Inferior parietal cortex (tissue), 1 donor: ENCODE measurements at regions not wholly inside any gene's neighbourhood (a gene's known extent, or its start where the extent isn't known, plus 50 kb on each side); places are given as distances from the start of the nearest gene placed in this dataset.

Source experiments
- DNase-seq: peaks from one replicate; pipeline ENCODE4 v3.0.0-alpha.2; 2016; ENCODE audit errors: extremely low spot score

DNA sequence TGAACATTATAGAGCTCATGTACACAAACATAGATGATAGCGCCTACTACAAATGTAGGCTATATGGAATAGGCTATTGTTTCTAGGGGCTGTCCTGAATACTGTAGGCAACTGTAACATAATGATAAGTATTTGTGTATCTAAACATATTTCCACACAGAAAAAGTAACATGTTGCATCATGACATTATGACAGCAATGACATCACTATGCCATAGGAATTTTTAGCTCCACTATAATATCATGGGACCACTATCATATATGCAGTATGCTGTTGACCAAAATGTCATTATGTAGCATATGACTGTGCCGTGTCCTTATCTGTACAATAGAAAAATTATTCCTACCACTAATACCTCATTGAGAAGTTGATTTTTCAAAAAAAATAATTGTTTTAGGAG is 96.7 kb upstream of the SSTR1 start:
- DNase-seq, result no peak

DNA sequence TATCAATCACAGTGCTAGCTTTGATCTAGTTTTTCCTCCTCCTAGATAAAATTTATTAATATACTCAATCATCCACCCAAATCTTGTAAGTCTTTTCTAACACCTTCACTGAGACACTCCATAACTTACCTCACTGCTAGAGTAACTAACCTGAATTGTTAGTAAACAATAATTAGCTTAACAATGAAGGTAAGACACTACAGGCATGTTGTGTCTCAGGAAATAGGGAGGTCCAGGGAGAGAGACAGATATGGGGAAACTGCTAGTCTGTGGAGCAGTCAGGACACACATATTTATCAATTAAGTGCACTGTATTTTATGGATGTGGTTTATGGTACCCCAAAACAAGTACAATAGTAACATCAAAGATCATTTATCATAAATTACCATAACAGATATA is 94.2 kb upstream of the SSTR1 start:
- no peak for DNase-seq

DNA sequence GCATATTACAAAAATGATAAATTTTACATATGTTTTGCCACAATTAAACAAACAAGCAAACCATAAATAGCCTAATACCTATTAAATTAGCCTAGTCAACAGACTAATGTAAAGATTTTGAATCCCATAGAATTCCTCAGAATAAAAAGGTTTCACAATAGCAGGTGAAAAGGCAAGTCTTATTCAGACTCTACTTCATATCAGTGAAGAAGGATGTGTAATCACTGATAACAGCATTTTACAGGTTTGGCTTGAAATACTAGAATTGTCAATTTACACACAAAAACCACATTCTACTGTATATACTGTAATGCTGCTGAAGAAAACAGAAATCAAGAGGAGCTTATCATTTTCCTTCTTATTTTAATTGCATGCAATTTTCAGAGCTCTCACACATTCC is 90.8 kb upstream of the SSTR1 start:
- no peak for DNase-seq

DNA sequence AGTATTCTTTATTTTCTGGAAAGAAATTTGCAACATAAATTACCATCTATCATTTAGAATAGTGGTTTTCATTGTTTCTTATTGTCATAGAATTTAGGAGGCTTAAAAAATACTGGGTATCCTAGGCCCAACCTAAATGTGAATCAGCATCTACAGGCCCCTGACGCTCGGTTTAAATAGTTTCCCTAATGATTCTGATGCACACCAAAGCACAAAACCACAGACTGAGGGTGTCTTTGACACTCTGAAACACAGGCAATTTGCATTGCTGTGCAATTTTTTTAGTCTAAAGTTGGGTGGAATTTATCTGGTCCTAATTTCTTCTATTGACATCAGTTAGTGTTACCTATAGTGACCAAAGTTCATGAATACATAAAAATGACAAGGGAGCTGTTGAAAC is 87.6 kb upstream of the SSTR1 start:
- no peak for DNase-seq

DNA sequence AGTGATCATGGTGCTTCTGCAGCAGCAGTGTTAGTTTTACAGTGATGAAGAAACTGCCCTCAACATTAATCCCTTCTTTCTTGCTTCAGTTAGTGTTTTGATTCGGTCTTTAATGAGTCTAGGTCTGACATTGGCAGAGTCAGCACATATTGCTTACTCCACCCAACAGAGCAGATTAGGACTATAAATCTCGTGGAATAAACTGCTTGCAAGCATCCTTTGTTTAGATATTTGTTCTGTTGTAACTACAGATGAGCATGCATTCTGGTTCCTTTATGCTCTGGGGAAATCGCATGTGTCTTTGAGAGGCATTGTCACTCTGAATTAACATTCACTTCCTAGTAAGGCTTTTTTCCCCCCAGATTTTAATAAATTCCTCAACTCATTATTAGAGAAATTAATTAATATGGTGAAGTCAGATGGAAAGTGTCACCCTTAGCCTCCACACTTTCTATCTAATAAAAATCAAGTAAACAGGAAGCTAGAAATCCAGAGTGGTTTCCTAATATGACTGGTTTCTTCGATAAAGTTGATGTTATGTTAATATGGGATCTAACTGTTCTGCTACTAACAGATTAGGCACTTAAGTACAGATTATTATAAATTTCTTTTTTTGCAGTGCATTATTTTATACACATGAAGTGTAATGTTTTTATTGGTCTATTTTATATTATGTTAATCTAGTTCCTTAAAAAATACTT is 86.2 kb upstream of the SSTR1 start:
- no peak for DNase-seq

DNA sequence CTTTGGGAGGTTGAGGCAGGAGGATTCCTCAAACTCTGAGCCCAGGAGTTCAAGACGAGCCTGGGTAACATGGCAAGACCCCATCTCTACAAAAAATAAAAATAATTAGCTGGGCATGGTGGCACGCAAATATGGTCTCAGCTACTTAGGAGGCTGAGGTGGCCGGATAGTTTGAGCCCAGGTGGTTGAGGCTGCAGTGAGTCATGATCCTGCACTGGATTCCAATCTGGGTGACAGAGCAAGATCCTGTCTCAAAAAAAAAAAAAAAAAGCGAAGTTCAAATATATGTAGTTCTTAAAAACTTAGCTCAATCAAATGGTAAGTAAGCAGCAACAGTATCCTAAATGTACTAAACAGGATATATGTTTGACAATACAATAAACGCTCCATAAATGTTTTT is 85.5 kb upstream of the SSTR1 start:
- no peak for DNase-seq

DNA sequence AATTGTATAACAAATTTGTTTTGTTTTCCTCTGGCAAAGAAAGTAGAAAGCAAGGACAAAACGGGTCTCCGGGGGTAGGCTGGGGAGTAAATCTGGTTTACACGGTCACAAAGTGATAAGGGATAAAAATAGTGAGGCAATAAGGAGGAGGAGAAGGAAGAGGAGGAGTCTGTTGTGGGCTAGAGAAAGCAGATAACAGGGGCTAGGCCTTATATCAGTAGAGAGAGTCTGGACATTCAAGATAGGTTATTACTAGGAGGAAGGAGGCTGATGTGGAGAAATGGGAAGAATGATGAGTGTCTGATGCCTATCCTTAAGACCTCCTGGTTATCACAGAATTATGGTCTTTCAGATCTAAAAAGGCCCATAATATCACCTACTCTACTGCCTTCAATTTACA is 83.2 kb upstream of the SSTR1 start:
- no peak for DNase-seq

DNA sequence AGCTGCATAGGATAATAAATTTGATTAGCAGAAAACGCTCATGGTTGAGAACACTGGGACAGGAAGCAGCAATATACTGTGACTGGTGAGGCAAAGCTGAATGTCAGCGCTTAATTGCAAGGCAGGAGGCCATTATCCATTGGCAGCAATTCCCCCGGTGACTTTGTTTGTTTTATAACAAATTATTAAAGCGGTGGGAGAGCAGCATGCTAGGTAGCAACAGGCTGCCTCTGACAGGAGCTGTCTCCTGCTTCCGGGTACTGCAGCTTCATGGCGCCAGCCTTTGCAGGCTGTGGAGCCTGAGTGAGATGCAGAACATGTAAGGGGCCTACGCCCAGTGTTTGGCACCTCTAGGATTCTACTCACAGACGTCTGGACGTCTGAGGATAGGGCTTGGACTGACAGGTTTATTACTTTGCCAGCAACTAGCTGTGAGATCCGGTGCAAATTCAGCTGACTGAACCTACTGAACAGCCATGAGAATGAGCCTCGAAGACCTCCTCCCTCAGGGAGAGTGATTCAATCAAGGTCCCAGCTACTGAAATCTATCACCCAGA is 82.1 kb upstream of the SSTR1 start:
- no peak for DNase-seq

DNA sequence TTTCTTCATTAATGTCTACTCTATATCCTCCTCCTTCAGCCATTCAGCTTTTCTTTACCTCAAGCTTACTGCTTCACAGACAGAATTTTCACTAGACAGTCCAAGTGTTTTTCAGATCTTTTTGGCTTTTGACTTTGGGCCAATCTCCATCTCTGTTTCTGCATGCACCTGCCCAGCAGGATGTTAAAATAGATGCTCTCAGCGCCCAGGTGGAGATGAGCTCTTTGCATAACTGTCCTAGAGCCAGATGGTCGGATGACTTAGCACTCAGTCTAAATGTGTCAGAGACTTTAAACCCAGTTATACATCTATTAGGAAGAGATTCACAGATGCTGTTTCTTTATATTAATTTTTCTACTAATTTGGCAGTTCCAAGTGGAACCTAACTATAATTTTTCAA is 80.3 kb upstream of the SSTR1 start:
- DNase-seq, result no peak

DNA sequence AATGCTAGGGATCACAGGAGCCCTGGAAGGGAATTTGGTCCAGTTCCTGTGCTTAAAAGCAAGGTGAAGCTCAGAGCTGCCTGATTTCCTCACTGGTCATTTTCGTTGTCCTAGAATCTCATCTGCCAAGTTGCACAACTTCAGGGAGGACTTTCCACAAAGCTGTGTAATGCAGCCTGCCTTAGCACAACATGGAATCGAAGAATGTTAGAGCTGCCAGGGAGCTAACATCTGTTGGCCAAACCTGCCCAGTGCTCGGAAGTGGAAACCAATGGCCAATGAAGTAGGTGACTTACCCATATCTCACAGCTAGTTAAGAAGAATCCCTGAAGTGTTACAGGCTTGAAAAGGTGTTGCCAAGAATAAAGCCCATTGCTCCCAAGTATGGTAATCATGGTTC is 79.9 kb upstream of the SSTR1 start:
- DNase-seq, result no peak

DNA sequence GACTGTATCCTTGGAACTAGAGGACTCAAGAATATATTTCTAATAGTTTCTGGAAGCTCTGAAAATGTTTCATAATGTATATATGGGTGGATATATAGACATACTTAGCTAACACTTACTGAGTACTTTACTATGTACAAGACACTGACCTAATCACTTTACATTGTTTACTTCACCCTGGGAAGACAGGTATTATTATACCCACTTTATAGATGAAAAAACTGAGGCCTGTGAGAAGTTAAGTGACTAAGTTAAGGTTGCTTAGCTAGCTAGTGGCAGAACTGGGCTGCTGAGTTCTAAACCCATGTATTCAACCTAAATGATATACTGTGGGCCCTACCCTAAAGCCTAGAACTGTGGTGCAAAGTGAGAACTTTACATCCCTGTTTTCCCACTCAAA is 79.1 kb upstream of the SSTR1 start:
- no peak for DNase-seq

DNA sequence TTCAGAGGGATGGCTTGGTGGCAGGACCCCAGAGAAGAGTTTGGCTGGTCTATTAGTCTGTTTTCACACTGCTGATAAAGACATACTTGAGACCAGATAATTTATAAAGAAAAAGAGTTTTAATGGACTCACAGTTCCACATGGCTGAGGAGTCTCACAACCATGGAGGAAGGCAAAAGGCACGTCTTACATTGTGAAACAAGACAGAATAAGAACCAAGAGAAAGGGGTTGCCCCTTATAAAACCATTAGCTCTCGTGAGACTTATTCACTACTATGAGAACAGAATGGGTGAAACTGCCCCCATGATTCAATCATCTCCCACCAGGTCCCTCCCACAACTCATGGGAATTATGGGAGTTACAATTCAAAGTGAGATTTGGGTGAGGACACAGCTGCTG is 78.5 kb upstream of the SSTR1 start:
- no peak for DNase-seq

DNA sequence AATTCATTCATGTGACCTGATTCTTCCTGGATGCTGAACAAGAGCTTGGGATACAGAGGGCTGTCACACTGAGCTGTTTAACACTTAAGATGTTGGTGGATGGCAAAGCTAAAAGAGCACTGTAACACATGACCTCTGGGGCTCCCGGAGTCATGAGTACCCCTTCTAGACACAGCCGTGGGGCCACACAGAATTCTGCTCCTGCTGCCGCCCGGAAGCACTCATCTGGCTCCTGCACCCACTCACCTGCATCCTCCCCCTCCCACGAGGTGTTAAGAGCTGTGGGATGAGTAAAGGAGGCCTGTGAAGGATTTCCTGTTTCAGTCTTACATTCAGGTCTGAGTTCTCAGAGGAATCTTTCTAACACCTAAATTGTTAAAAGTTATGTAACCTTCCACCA is 78.0 kb upstream of the SSTR1 start:
- no peak for DNase-seq

DNA sequence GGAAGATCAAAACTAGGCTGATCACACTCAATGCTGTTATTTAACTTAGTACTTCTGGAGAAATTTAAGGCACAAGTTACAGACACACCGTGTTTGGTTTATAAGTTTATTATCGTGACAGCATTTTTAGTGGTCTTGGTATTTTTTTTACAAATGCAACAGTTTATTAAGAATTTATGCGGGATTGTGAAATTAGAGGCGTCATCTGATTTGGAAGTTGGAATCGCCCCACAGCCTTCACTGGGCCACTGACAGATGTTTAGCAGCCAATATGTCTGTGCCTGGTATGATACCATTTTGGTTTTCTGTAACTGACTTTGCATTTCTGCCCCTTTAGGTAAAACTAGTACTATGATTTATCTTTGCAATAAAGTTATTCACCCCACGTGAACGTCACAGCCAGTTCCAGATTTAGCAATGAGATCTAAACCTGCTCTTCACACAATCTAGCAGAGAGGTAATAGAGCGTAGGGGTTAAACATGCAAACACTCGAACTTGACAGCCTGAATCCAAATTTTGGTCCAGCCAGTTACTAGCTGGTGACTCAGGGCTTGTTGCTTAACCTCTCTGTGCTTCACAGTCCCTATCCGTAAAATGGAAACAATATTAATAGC is 73.2 kb upstream of the SSTR1 start:
- DNase-seq, result no peak

DNA sequence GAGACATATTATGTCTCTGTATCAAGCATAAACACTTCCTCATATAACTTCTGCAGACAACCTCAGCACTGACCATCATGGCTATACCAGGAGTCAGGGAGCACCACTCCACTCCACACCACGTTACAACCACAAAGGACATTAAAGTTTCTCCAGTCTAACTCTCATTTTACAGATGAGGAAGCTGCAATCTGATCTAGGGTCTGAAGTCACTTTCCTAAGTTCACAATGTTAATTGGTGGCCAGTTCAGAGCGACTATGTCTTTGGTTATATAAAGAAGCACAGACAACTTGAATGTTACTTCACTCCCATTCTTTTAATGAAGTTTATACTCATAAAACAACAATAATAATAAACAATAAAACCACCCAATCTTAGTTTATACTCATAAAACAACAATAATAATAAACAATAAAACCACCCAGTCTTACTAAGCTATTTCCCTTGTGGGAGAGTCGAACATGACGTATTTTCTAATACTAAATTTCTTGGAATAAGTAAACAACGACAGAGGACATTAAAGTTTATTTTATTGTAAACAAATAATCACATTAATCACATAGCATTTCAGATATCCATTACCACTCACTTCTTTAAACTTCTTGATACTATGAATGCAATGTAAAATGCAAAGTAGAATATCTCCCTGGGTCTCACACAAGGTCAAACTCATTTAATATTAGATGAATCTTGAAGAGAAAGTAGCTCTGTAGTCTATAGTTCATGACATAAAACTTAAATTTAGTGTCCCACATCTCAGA is 72.4 kb upstream of the SSTR1 start:
- no peak for DNase-seq

DNA sequence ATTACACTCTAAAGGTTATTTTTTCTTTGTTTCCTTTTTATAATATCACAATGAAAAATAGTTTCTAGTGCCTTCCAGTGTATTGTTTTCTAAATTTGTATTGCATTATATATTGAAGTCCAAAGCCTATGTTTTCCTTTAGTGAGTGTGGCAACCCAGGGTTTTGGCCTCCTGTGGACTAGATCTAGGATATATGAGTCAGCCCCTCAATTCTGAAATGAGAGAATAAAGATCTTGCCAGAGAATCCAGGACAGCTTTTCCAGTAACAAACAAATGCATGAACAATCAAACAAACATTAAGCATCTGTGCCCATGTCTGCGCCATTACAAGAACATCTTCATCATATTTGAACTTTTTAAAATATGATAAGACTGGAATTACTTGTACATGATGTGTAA is 70.7 kb upstream of the SSTR1 start:
- no peak for DNase-seq

DNA sequence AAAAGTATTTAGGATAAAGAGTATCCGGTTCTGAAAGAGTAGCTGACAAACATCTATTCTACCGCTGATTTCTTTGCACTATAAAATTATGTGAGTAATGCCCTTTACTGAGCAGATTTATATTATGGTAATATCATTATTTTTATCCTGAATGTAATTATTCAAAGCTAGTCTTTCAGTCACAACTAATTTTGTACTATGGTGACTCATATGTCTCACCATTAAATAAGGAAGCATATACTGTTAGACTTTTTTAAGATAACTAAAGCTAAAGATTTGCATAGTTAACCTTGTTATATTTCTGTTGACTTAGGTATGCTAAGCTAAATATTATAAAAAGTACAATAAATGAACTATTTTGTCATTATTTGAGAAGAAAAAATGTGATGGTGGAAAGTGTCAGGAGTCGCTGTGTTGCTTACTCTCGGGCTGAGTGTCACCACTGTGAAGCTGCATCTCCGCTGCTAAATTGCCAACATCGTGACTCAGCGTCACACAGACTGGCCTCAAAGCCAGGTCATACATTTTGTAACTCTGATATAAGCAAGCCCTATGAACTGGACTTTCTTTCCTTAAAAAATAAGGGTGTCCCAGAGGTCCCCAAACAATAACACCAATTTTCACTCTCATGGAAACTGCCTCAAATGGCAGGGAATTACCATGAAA is 69.1 kb upstream of the SSTR1 start:
- DNase-seq, result no peak

DNA sequence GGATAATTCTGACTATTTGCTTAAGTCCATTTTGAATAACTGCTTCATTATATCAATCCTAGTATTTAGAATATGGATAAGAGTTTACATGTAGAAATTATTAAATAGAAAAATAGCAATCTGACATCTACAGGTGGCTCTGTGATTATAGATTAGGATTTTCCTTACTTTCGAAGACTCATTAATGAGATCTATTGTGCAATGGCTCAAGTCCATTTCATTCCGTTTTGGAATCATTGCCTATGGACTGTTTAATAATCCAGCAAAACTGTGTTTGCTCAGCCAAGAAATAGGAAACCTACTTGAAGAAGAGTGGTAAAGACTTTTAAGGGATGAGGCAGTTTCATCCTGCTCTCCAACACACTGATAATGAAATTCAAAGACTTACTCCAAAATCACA is 67.8 kb upstream of the SSTR1 start:
- DNase-seq, result no peak

DNA sequence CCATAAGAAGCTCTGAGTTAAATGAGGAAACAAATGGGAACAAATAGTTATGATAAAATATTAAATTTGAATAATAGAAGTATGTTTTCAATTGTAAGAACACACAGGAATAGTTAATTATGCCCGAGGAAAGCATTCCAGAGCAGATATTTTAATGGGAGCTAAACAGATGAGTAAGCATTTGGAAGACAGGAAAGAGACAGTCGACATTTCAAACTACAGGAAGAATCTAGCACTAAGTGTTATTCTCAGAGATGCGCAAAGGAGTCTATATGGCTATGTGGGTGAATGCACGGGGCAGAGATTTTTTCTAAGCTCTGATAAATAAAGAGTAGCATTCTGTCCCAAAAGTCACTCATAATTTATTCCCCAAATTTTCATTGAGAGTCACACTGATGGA is 64.5 kb upstream of the SSTR1 start:
- DNase-seq, result no peak

DNA sequence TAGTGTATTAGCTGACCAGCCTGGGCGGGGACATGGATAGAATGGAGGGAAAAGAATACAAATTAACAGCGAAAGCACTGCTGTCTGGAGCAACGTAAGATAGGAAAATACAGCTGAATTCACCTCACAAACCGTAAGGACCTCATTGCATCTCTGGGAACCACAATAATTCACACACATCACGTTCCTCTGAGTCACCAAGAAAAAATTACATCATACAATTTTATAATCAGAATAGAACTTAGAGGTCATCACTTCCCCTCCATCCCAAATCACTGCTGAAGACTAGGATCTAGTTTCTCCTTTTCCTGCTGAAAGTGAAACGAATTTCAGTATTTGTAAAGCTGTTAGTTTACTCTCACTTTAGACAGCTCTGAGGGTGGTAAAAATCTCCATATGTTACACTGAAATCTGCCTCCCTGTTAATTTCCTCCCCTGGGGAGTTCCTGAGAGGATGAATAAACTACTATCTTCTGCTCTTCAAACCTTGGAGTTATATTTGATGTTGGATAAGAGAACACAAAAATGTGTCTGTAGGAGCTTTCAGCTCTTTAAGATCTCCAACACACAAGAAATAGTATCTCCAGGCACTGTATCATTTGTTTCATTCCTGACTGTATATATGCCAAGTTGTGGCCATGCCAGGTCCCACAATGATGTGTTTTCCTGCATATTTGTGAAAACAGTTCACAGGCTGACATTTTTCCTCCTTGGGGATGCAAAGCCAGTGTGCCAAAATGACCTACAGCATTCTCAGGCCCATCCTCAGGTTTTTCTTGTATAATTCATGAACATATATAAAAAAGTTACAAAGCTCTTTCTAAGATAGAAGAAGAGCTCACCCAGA is 63.8 kb upstream of the SSTR1 start:
- peak; percentile 37 for DNase-seq

DNA sequence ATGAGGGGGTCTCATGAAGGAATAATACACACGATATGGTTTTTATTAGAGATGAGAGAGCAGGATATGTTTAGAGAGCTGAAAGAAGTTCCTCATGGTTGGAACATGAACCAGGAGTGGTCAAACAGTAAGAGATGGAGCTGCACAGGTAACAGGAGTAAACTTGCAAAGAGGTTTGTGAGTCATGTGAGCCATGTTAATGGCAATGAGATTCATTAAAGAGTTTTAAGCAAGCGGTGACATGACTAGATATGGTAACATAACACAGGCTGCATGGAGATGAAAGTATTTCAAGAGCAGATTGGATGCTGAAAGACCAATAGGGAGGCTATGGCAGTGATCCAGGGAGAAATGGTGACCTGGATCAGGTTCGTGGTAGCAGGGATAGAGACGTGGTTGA is 62.6 kb upstream of the SSTR1 start:
- no peak for DNase-seq

DNA sequence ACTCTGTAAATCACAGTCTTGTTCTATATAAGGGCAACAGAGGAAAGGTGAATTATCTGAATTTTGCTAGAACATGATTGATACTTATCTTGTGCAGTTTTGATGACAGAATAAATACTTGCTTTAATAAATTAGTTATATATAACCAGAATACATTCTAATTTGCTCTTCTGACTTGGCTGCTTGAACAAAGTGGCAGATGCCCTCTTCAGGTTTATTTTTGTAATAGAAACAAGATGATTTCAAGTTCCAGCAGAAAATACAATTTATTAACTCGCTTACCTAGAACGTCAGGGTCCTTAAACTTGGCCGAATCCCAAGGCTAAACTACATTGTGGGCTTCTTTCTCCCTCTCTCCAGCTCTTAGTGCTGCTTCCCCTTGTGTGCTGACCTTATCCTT is 57.6 kb upstream of the SSTR1 start:
- DNase-seq, result no peak
